ENCODE measurements at regions not wholly inside any gene's neighbourhood (a gene's known extent, or its start where the extent isn't known, plus 50 kb on each side); places are given as distances from the start of the nearest gene placed in this dataset.

DNA sequence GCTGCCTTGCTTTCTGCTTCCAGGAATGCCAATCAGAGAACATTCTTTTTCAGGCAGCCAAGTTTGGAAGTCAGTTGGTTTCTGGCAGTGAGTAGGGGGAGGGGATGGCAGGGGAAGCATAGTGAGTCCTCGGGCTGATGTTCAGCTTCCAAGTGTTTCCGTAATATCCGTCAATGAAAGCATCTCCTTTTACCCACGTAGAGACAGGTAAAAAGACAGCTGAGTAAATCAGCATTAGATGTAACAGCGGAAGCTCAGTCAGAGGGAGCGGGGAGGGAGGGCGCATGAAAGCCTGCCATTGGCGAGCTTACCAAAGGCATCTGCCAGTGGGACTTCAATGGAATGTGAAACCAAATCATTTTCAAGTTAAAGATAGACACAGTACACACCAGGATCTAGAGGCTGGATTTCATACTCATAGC is 117.1 kb upstream of the DTNA start:
- H3K27ac ChIP-seq (ENCODE audit: low read depth, low read length): peak overlapping the region; percentile 28; the same call in 1 of the 2 replicates
- H3K23ac ChIP-seq (ENCODE audit: insufficient read length): no peak overlapping the region
- H3K9ac ChIP-seq (replicated peaks in 1 of 4; ENCODE audit: extremely low read depth in 1 of 4, low read depth in 3 of 4, low read length in 3 of 4): peak overlapping the region in 2 of 4 experiments; percentile 12 to 23; a peak in 1 of 7 replicates
- no peak overlapping the region for H2BK20ac ChIP-seq (ENCODE audit: low read length)
- no peak overlapping the region for H4K8ac ChIP-seq (ENCODE audit: extremely low read depth, insufficient read depth, low read length)
- FAIRE-seq (peak; percentile 93), DNase-seq (ENCODE audit: low read depth in 1 of 2, low spot score in 2 of 2) (peak in 1 of 2 experiments; percentile 48)
- no peaks in the 10 kb centered on the region for H3K79me1 ChIP-seq (ENCODE audit: low read depth, low read length)
- H3K4me3 ChIP-seq (ENCODE audit: extremely low read depth in 1 of 4, insufficient read depth in 2 of 4, low read depth in 3 of 4, low read length in 4 of 4): peak overlapping the region; percentile 10 to 52 (median 36); a peak in 5 of 8 replicates
- ChIA-PET POLR2A (ENCODE audit: partially characterized antibody) (interaction anchor here (0.8 to 1.4 kb wide), 3 partner anchors 9 to 68 kb away, joined by 3 to 6 read pairs (median 4); no protein-coding TSS in a partner anchor), CTCF (ENCODE audit: partially characterized antibody) (interaction anchor here (0.5 to 4.3 kb wide), 7 partner anchors 9 to 467 kb away, joined by 3 to 31 read pairs (median 6); no protein-coding TSS in a partner anchor)
- no peak overlapping the region for H3K4ac ChIP-seq (replicated peaks; ENCODE audit: insufficient read length, low read depth, low read length)
- H3K23me2 ChIP-seq (ENCODE audit: low read depth, low read length): peaks cover 3% of the 10 kb centered on the region
- H3K4me1 ChIP-seq (replicated peaks in 1 of 4; ENCODE audit: control insufficient read depth in 3 of 4, insufficient read depth in 4 of 4, low read length in 3 of 4): peaks cover 2 to 12% (median 3%) of the 10 kb centered on the region in 4 experiments; a peak in 6 of 7 replicates
- H3K56ac ChIP-seq (replicated peaks; ENCODE audit: insufficient read length, low read depth, low read length): no peak overlapping the region
- H4K91ac ChIP-seq (replicated peaks; ENCODE audit: insufficient read length, low read length): no peak overlapping the region
- no peak overlapping the region for H3K18ac ChIP-seq (ENCODE audit: extremely low read depth, low read length)
- H4K20me1 ChIP-seq (replicated peaks in 1 of 2; ENCODE audit: control insufficient read depth in 1 of 2, insufficient read depth in 2 of 2, low read length in 2 of 2): no peaks in the 10 kb centered on the region
- H2BK5ac ChIP-seq (ENCODE audit: low read depth, low read length): 0 out of 2 replicates have a peak overlapping the region, but pooled peaks have one; percentile 1
- no peak overlapping the region for H4K5ac ChIP-seq (ENCODE audit: insufficient read length, low read depth, low read length)
- WGBS, 2 experiments (ENCODE audit: extremely low coverage in 1 of 2, insufficient coverage in 1 of 2, insufficient read length in 1 of 2, insufficient replicate concordance in 2 of 2, low coverage in 1 of 2, low lambda C conversion rate in 2 of 2, missing lambda C conversion rate in 1 of 2): 7% methylated on average over 8 of the region's 8 CpGs; no CpG with 5 or more reads in 1 of the 2 experiments
- no peaks in the 10 kb centered on the region for H3K9me3 ChIP-seq (ENCODE audit: insufficient read depth in 2 of 2, low read depth in 1 of 2, low read length in 1 of 2)
- no peak overlapping the region for H3K14ac ChIP-seq (ENCODE audit: insufficient read length)
- H2BK120ac ChIP-seq (replicated peaks; ENCODE audit: low read depth, low read length): no peak overlapping the region
- no peak overlapping the region for H2BK12ac ChIP-seq (ENCODE audit: low read depth, low read length)
- H3K4me2 ChIP-seq (ENCODE audit: insufficient read depth in 1 of 2, low read depth in 2 of 2, low read length in 2 of 2): peak overlapping the region; percentile 64 to 95
- no peak overlapping the region for H2AK5ac ChIP-seq (ENCODE audit: low read depth, low read length)
- H3K36me3 ChIP-seq (ENCODE audit: control insufficient read depth in 2 of 4, insufficient read depth in 4 of 4, low read length in 3 of 4): no peaks in the 10 kb centered on the region
- no peaks in the 10 kb centered on the region for H3K79me2 ChIP-seq (ENCODE audit: control insufficient read depth in 1 of 2, insufficient read depth in 2 of 2, low read length in 2 of 2)
- no peak overlapping the region for H2AFZ ChIP-seq (ENCODE audit: low read length)
- H2BK15ac ChIP-seq (ENCODE audit: low read length): no peak overlapping the region
- no peaks in the 10 kb centered on the region for H3K27me3 ChIP-seq (replicated peaks in 1 of 4; ENCODE audit: control insufficient read depth in 3 of 4, extremely low read depth in 1 of 4, insufficient read depth in 3 of 4, low read length in 3 of 4)
- no peak for TF ChIP-seq ATF3 (IDR thresholded peaks at IDR 0.05; ENCODE audit: insufficient read depth, low read depth, low read length)
- no peak for TF ChIP-seq POLR2AphosphoS5 (IDR thresholded peaks at IDR 0.05; ENCODE audit: low read depth, low read length)
- no peak for TF ChIP-seq E2F6 (IDR thresholded peaks at IDR 0.05)
- TF ChIP-seq JUND (IDR thresholded peaks at IDR 0.05; ENCODE audit: low read length): no peak
- no peak for TF ChIP-seq RFX5 (IDR thresholded peaks at IDR 0.05; ENCODE audit: borderline replicate concordance, low read depth, low read length)
- TF ChIP-seq CHD1 (IDR thresholded peaks at IDR 0.05; ENCODE audit: low read depth, low read length): no peak
- TF ChIP-seq ASH2L (IDR thresholded peaks at IDR 0.05; ENCODE audit: low read length): peak; percentile 91
- peak; percentile 94 for TF ChIP-seq RBBP5 (IDR thresholded peaks at IDR 0.05; ENCODE audit: borderline replicate concordance, low read depth, low read length)
- no peak for TF ChIP-seq JUN (IDR thresholded peaks at IDR 0.05; ENCODE audit: low read depth, low read length)
- TF ChIP-seq BRCA1 (IDR thresholded peaks at IDR 0.05; ENCODE audit: low read depth, low read length): no peak
- TF ChIP-seq EGR1 (IDR thresholded peaks at IDR 0.05; ENCODE audit: borderline replicate concordance, low read depth, low read length): no peak
- no peak for TF ChIP-seq SP2 (IDR thresholded peaks at IDR 0.05; ENCODE audit: low read length)
- TF ChIP-seq CBX8 (IDR thresholded peaks at IDR 0.05; ENCODE audit: borderline replicate concordance, low read depth, low read length): no peak
- no peak for TF ChIP-seq CREB1 (IDR thresholded peaks at IDR 0.05)
